A549 (cell line): ENCODE measurements at regions not wholly inside any gene's neighbourhood (a gene's known extent, or its start where the extent isn't known, plus 50 kb on each side); places are given as distances from the start of the nearest gene placed in this dataset.

ENCODE experiments used
- ATAC-seq, 2 experiments: fragments of 200-7000 bp in 1 of 2; fragments of >200 bp in 1 of 2; cut with Nextera tagmentation in 1 of 2; cut with Tn5 transposase in 1 of 2; 3 replicates each; pipeline versions ENCODE4 v1.8.0 to v1.9.1; 2018 to 2020; ENCODE audit warnings: mild to moderate bottlenecking in 1 of 2, moderate library complexity in 1 of 2
- CTCF ChIA-PET: fragments of 300-600 bp; sonication (Branson Sonifier 250); formaldehyde crosslinking; extraction: SDS; loops from one replicate; lab custom pipeline; 2021; ENCODE audit warnings: antibody characterized with exemption, inconsistent platforms; lab: Yijun Ruan, JAX
- POLR2A ChIA-PET: fragments of 350-600 bp; formaldehyde crosslinking; extraction: SDS; loops from one replicate; lab custom pipeline; 2021; ENCODE audit warnings: antibody characterized with exemption, inconsistent platforms; lab: Yijun Ruan, JAX
- DNase-seq, 2 experiments: peaks; one replicate each; pipeline versions ENCODE4 v3.0.0 to v3.0.0-alpha.2; 2011 to 2016; ENCODE audit warnings: low read depth in 1 of 2, low spot score in 1 of 2
- FAIRE-seq: peaks from 2 replicates; lab custom pipeline; 2011; peaks lifted over from hg19 to GRCh38; lab: Jason Lieb, UNC
- H3K27ac ChIP-seq, 2 experiments: fragments of >200 bp; sonication (Bioruptor Twin); formaldehyde crosslinking; 3 replicates each; pipeline ENCODE4 v1.5.1; 2016 to 2017
- H3K4me1 ChIP-seq: fragments of >200 bp; sonication (Bioruptor Twin); formaldehyde crosslinking; 3 replicates; pipeline ENCODE4 v1.6.1; 2016
- H3K4me2 ChIP-seq: fragments of >200 bp; sonication (Bioruptor Twin); formaldehyde crosslinking; 3 replicates; pipeline ENCODE4 v1.6.1; 2016
- H3K4me3 ChIP-seq: fragments of >200 bp; sonication (Bioruptor Twin); formaldehyde crosslinking; 3 replicates; pipeline ENCODE4 v1.5.1; 2016
- H3K9me3 ChIP-seq: fragments of >200 bp; sonication (Bioruptor Twin); formaldehyde crosslinking; 3 replicates; pipeline ENCODE4 v1.6.1; 2016
- CBX8 ChIP-seq: fragments of 200-600 bp; sonication (generic); IDR thresholded peaks from 2 replicates; pipeline ENCODE4 v1.6.1; 2016
- CEBPB ChIP-seq, 2 experiments: fragments of >200 bp in 1 of 2; sonication (Bioruptor Twin) in 1 of 2; formaldehyde crosslinking in 1 of 2; IDR thresholded peaks; 2 replicates each; pipeline ENCODE4 v1.6.1; 2012 to 2016
- CHD4 ChIP-seq: fragments of 200-600 bp; sonication (generic); IDR thresholded peaks from 2 replicates; pipeline ENCODE4 v1.6.1; 2016; ENCODE audit warnings: antibody characterized with exemption, mild to moderate bottlenecking, borderline replicate concordance
- E2F6 ChIP-seq: IDR thresholded peaks from 2 replicates; pipeline ENCODE4 v1.6.1; 2012; ENCODE audit warnings: low read depth, borderline replicate concordance
- FOSB ChIP-seq: fragments of 250-450 bp; sonication (Bioruptor Pico); IDR thresholded peaks from 2 replicates; pipeline ENCODE4 v1.5.0; 2020; ENCODE audit warnings: mild to moderate bottlenecking, moderate library complexity
- HDAC2 ChIP-seq: fragments of 200-600 bp; sonication (generic); IDR thresholded peaks from 2 replicates; pipeline ENCODE4 v1.6.1; 2016
- HEYL ChIP-seq: fragments of 250-450 bp; sonication (Bioruptor Pico); IDR thresholded peaks from 2 replicates; pipeline ENCODE4 v1.8.0; 2021; ENCODE audit warnings: mild to moderate bottlenecking, moderate library complexity
- HOXB13 ChIP-seq: fragments of 250-450 bp; sonication (Bioruptor Pico); IDR thresholded peaks from 2 replicates; pipeline ENCODE4 v1.5.0; 2020; ENCODE audit warnings: low read depth, mild to moderate bottlenecking, moderate library complexity
- JUNB ChIP-seq: fragments of >200 bp; sonication (Bioruptor Twin); formaldehyde crosslinking; IDR thresholded peaks from 2 replicates; pipeline ENCODE4 v1.6.1; 2016
- KDM1A ChIP-seq: fragments of 200-600 bp; sonication (generic); IDR thresholded peaks from 2 replicates; pipeline ENCODE4 v1.6.1; 2016; ENCODE audit warnings: low read depth, mild to moderate bottlenecking
- KDM5A ChIP-seq: fragments of 200-600 bp; sonication (generic); IDR thresholded peaks from 2 replicates; pipeline ENCODE4 v1.6.1; 2016; ENCODE audit warnings: antibody characterized with exemption, mild to moderate bottlenecking
- MAFK ChIP-seq: fragments of 450-650 bp; IDR thresholded peaks from 2 replicates; pipeline ENCODE4 v1.6.1; 2014; ENCODE audit not compliant: partially characterized antibody
- PBX3 ChIP-seq: IDR thresholded peaks from 2 replicates; pipeline ENCODE4 v1.6.1; 2012
- POLR2A ChIP-seq: IDR thresholded peaks from 2 replicates; pipeline ENCODE4 v1.6.1; 2012; ENCODE audit warnings: mild to moderate bottlenecking, low read length
- RCOR1 ChIP-seq: fragments of 150-350 bp; IDR thresholded peaks from 2 replicates; pipeline ENCODE4 v1.6.1; 2014; ENCODE audit warnings: antibody characterized with exemption, low read length, low read depth
- REST ChIP-seq: fragments of 200-600 bp; sonication (generic); IDR thresholded peaks from 2 replicates; pipeline ENCODE4 v1.6.1; 2016; ENCODE audit warnings: antibody characterized with exemption, mild to moderate bottlenecking, moderate library complexity
- SREBF2 ChIP-seq: fragments of 450-650 bp; IDR thresholded peaks from 2 replicates; pipeline ENCODE4 v1.6.1; 2014; ENCODE audit warnings: mild to moderate bottlenecking, moderate library complexity
- ZC3H11A ChIP-seq: fragments of 450-650 bp; IDR thresholded peaks from 2 replicates; pipeline ENCODE4 v1.6.1; 2014; ENCODE audit warnings: antibody characterized with exemption, mild to moderate bottlenecking
- ZFP36 ChIP-seq: fragments of 450-650 bp; IDR thresholded peaks from 2 replicates; pipeline ENCODE4 v1.6.1; 2014; ENCODE audit warnings: borderline replicate concordance; ENCODE audit not compliant: partially characterized antibody
- ZSCAN20 ChIP-seq: fragments of 250-450 bp; sonication (Bioruptor Pico); IDR thresholded peaks from 2 replicates; pipeline ENCODE4 v1.8.0; 2022; ENCODE audit warnings: mild to moderate bottlenecking, moderate library complexity
- WGBS: methylation state at CpG from one replicate; pipeline ENCODE4 v1.1.6; 2017; ENCODE audit errors: missing lambda C conversion rate; 5-methylcytosine and 5-hydroxymethylcytosine counted together

- Histone ChIP-seq H3K4me3 (no peak overlapping the region), H3K9me3 (no peaks in the 10 kb centered on the region), H3K4me1 (no peaks in the 10 kb centered on the region), H3K4me2 (no peak overlapping the region), H3K27ac (no peak overlapping the region)
- ChIA-PET POLR2A (no interaction called here), CTCF (no interaction called here)
- 51% methylated on average over 3 of the region's 3 CpGs for WGBS
- no peak for TF ChIP-seq PBX3
- TF ChIP-seq ZSCAN20 = no peak
- no peak for TF ChIP-seq KDM1A
- no peak for TF ChIP-seq HOXB13 (CRISPR knock-in tag)
- TF ChIP-seq E2F6 = no peak
- TF ChIP-seq REST = no peak
- no peak for TF ChIP-seq ZC3H11A
- TF ChIP-seq ZFP36 = no peak
- no peak for TF ChIP-seq CBX8
- DNase-seq (no peak), FAIRE-seq (no peak), ATAC-seq (no peak)
Measured at GRCh38 chr10:64708884-64709681, 1187.9 kb downstream of the REEP3 start.

GRCh38 chr10:64726466-64726865 lies 1205.3 kb downstream of the REEP3 start:
- ChIA-PET CTCF (no interaction called here), POLR2A (no interaction called here)
- Histone ChIP-seq H3K4me2 (no peak overlapping the region), H3K4me1 (peaks cover 5% of the 10 kb centered on the region), H3K9me3 (no peaks in the 10 kb centered on the region), H3K4me3 (no peak overlapping the region), H3K27ac (no peak overlapping the region)
- TF ChIP-seq PBX3 (no peak), JUNB (no peak), CHD4 (no peak), ZFP36 (no peak), KDM5A (no peak), RCOR1 (no peak), HDAC2 (no peak), FOSB (CRISPR knock-in tag) (no peak), MAFK (no peak), SREBF2 (no peak), HEYL (no peak), CEBPB (IDR thresholded peaks at IDR 0.05) (no peak), POLR2A (no peak)
- no peak for FAIRE-seq
- no peak for DNase-seq
- ATAC-seq = no peak
